Fibroblast of peridontal ligament (primary cell): ENCODE measurements at regions not wholly inside any gene's neighbourhood (a gene's known extent, or its start where the extent isn't known, plus 50 kb on each side); places are given as distances from the start of the nearest gene placed in this dataset.

Experiments used
- DNase-seq: peaks from one replicate; pipeline ENCODE4 v3.0.0-alpha.2; 2010; ENCODE audit errors: extremely low read depth

- DNase-seq = peak; percentile 64
Observed at GRCh38 chr10:44853148-44853734, 57.9 kb upstream of the TMEM72 start.

- no peak for DNase-seq
Observed at GRCh38 chr10:44853796-44854195, 57.3 kb upstream of the TMEM72 start.

GRCh38 chr10:44854693-44855350 is 56.3 kb upstream of the TMEM72 start:
- DNase-seq = no peak

GRCh38 chr10:44856696-44857095 is 54.4 kb upstream of the TMEM72 start:
- DNase-seq = no peak

GRCh38 chr10:44857363-44858016 is 53.6 kb upstream of the TMEM72 start:
- peak; percentile 94 for DNase-seq

- no peak for DNase-seq
Observed at GRCh38 chr10:44858017-44858371, 53.1 kb upstream of the TMEM72 start.

GRCh38 chr10:44858988-44859387 is 52.1 kb upstream of the TMEM72 start:
- peak; percentile 6 for DNase-seq

- no peak for DNase-seq
Observed at GRCh38 chr10:44859546-44860285, 51.4 kb upstream of the TMEM72 start.

GRCh38 chr10:44860811-44861736 is 50.1 kb upstream of the TMEM72 start:
- DNase-seq = peak; percentile 81
